GM12874 (cell line): ENCODE measurements at regions not wholly inside any gene's neighbourhood (a gene's known extent, or its start where the extent isn't known, plus 50 kb on each side); places are given as distances from the start of the nearest gene placed in this dataset.

ENCODE experiments used
- CTCF ChIP-seq: IDR thresholded peaks from 2 replicates; pipeline ENCODE4 v1.5.1; 2011; ENCODE audit warnings: low read depth, mild to moderate bottlenecking, control low read depth, low read length, moderate library complexity; ENCODE audit not compliant: insufficient read depth

- no peak for TF ChIP-seq CTCF
Observed at GRCh38 chr2:60357996-60358395, 195.5 kb downstream of the BCL11A start.

- no peak for TF ChIP-seq CTCF
Observed at GRCh38 chr2:60356346-60356745, 197.1 kb downstream of the BCL11A start.

GRCh38 chr2:60355849-60356261 is 197.6 kb downstream of the BCL11A start:
- no peak for TF ChIP-seq CTCF

GRCh38 chr2:60354713-60355112 is 198.7 kb downstream of the BCL11A start:
- no peak for TF ChIP-seq CTCF

- TF ChIP-seq CTCF, result no peak
Observed at GRCh38 chr2:60353863-60354262, 199.6 kb downstream of the BCL11A start.

GRCh38 chr2:60353406-60353800 is 200.1 kb downstream of the BCL11A start:
- TF ChIP-seq CTCF, result no peak

GRCh38 chr2:60352491-60353405 is 200.7 kb downstream of the BCL11A start:
- TF ChIP-seq CTCF, result no peak
